Superior temporal gyrus (tissue), 1 donor: ENCODE measurements at regions not wholly inside any gene's neighbourhood (a gene's known extent, or its start where the extent isn't known, plus 50 kb on each side); places are given as distances from the start of the nearest gene placed in this dataset.
"Not testable (repeated sequence)": the region's sequence is repeated elsewhere in the genome, so short reads cannot be mapped to it uniquely, and the experiment has no call there.

ENCODE experiments used
- DNase-seq: peaks from one replicate; pipeline ENCODE4 v3.0.0-alpha.2; 2016; ENCODE audit errors: extremely low spot score

- no peak for DNase-seq
Observed at GRCh38 chr6:7000825-7001777, 106.7 kb upstream of the RREB1 start.

DNA sequence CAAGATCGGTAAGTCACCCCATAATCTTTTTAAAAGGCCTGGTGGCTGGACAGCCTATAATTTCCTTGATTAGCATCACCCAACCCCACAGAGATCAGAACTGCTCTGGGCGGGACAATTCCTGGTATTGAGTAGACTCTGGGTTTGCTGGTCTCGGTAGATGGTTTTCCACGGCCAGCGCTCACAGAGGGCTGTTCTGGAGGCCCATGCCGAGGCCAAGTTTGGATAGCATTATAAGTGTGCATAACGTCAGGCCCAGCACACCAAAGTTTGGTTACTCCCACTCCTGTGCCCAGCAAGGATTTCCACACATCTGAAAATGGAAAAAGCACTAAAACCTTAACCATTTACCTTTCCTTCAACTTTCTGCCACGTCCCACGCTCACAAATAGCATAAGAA is 104.7 kb upstream of the RREB1 start:
- DNase-seq = no peak

DNA sequence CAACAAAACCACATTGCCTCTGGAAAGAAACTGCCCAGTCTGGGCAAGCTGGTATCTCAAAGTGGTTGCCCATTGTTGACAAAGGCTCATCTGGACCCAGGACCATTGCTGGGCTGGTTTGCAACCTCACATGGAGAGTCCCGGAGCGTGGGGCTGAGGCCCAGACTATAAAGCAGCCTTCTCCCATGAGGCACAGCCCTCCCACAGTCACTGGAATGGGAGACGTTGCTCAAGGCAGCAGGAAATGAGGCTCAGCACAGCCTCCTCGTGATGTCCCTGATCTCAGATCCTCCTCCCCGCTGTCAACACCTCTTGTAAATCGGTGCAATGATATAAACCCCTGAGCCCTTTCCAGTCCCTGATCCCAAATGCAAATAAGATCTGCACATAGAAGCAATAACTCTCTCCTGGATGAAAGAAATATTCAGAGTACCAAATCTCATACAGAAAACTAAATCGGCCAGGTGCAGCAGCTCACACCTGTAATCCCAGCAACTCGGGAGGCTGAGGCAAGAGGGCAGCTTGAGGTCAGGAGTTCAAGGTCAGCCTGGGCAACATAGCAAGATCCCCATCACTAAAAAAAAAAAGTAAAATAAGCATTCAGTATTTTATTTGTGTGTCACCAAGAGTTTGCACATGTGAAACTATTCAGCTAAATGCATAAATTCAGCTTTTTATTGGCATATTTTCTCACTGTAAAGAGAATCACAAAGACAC is 103.0 kb upstream of the RREB1 start:
- DNase-seq = no peak

DNA sequence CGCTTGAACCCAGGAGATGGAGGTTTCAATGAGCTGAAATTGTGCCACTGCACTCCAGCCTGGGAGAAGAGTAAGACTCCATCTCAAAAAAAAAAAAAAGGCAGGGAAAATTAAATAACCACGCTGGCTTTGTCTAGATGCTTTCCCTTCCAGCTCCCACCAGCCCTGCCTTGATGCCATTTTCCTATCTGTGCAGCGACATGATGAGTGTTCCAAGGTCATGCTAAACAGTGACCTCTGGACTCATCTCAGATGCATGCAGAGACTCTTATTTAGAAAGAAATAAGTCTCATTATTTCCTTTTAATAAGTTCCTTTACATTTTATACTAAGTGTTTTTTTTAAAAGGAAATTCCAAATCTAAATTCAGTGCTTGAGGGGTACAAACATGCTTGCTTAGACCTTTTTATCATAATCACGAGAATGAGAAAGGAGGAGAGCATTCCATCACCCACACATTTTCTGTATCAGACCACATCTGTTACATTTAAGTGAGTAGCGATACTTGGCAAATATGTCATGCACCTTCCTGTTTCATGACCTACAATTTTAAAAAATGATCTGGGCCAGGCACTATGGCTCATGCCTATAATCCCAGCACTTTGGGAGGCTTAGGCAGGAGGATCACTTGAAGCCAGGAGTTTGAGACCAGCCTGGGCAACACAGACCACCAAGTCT is 101.1 kb upstream of the RREB1 start:
- no peak for DNase-seq

DNA sequence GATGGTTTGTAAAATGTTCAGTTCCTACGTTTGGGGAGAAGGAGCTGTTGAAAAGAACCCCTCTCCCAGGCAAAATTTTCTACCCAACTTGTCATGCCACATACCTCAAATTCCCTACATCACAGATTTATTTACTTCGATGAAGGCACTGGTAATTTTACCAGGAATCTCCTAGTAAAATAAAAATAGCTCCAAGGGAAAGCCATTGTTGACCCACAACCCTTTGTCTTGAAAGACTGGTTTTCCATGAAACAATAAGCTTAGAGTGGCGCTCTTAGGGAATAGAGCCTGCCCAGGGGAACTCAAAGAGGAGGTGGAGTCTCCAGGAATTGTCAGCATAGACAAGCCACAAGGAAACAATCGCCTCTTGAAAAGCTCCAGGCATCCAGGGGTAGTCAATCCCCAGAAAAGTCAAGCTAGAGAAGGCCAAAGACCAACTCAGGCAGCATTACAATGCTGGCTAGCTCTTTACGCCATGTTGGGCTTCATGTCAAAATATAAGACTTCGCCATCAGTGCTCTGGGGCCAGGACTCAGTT is 99.2 kb upstream of the RREB1 start:
- no peak for DNase-seq

DNA sequence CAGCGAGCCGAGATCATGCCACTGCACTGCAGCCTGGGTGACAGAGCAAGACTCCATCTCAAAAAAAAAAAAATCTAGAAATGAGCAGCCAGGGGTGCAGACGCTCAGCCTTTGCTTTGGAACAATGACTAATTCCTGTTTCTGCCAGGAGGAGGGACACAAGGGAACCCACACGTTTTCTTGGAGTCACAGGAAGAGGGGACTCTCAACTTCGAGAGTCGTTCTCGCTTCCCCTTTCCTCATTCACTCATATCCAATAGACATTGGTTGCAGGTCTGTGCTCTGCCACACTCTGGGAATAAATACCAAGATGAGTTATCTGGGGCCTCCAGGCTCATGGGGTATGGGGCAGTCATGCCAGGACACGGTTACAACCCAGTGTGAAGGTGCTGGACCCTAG is 91.5 kb upstream of the RREB1 start:
- DNase-seq = no peak

GRCh38 chr6:7021301-7021700 is 86.5 kb upstream of the RREB1 start:
- no peak for DNase-seq

- no peak for DNase-seq
Observed at GRCh38 chr6:7025861-7026260, 81.9 kb upstream of the RREB1 start.

- DNase-seq = not testable (repeated sequence)
Observed at GRCh38 chr6:7028963-7029362, 78.8 kb upstream of the RREB1 start.

DNA sequence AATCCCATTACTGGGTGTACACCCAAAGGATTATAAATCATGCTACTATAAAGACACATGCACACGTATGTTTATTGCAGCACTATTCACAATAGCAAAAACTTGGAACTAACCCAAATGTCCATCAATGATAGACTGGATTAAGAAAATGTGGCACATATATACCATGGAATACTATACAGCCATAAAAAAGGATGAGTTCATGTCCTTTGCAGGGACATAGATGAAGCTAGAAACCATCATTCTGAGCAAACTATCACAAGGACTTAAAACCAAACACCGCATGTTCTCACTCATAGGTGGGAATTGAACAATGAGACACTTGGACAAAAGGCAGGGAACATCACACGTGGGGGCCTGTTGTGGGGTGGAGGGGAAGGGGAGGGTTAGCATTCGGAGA is 76.8 kb upstream of the RREB1 start:
- DNase-seq = not testable (repeated sequence)

GRCh38 chr6:7033202-7033601 is 74.6 kb upstream of the RREB1 start:
- no peak for DNase-seq

- no peak for DNase-seq
Observed at GRCh38 chr6:7034055-7034454, 73.7 kb upstream of the RREB1 start.

- DNase-seq = no peak
Observed at GRCh38 chr6:7035837-7036249, 71.9 kb upstream of the RREB1 start.

DNA sequence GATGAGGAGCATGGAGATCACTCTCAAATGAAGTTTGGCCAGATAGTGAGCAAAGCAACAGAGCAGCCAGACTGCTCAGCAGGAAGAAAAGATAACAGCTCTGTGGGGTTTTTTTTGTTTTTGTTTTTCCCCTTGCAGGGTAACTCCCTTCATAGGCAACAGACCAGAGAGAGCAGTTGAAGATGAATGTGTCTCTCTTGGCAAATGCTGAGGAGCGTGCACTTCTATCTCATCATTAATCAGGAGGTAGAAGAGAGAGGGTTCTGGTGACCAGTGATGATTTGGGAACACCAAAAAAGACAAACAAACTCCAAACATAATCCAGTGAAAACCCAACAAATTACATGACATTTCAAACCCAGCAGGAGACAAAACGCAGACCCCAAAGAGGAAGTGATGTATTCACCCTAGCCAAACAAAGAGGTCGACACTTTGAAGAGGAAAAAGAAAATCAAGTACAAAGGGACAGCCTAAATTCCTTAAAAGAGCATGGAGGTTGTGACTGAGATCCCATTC is 66.2 kb upstream of the RREB1 start:
- no peak for DNase-seq

- no peak for DNase-seq
Observed at GRCh38 chr6:7042056-7042653, 65.6 kb upstream of the RREB1 start.

GRCh38 chr6:7042654-7043545 is 64.9 kb upstream of the RREB1 start:
- DNase-seq = peak; percentile 9

DNA sequence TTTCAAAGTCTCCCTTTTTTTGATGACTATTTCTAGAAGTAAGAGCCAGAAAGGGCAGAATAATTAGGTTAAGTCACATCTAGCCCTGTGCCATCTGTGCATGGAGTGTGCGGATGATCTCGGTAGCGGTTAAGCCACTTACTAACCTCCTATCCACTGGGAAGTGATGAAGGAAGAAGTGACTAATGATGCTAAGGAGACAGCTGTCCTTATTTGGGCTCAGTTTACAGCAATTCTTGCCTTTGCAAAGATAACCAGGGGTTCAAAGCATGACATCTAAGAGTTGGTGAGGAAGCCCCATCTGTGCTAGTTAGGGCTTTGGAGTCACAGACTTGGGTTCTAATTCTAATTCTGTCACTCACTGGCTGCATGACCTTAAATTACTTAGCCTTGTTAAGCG is 62.4 kb upstream of the RREB1 start:
- no peak for DNase-seq

- no peak for DNase-seq
Observed at GRCh38 chr6:7045746-7046145, 62.0 kb upstream of the RREB1 start.

DNA sequence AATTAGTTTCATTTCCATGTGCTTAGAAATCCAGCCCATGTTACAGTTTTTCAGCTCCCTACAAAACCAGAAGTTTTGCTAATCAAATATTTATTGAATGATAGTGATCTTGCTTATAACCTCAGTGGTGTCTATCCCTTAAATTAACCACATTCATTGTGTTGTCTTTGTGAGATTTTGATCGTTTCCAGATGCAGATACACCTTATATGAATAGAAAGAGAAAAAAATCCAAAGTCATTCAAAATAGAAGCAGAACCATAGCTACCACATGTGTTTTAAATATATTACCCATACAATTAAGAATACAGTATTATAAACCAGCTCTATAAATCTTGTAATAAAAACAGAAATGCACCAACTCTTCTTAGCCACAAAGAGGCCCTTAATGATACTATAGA is 60.6 kb upstream of the RREB1 start:
- no peak for DNase-seq

GRCh38 chr6:7047966-7048365 is 59.8 kb upstream of the RREB1 start:
- no peak for DNase-seq

- no peak for DNase-seq
Observed at GRCh38 chr6:7048894-7049293, 58.9 kb upstream of the RREB1 start.
